ENCODE measurements at regions not wholly inside any gene's neighbourhood (a gene's known extent, or its start where the extent isn't known, plus 50 kb on each side); places are given as distances from the start of the nearest gene placed in this dataset.

DNA sequence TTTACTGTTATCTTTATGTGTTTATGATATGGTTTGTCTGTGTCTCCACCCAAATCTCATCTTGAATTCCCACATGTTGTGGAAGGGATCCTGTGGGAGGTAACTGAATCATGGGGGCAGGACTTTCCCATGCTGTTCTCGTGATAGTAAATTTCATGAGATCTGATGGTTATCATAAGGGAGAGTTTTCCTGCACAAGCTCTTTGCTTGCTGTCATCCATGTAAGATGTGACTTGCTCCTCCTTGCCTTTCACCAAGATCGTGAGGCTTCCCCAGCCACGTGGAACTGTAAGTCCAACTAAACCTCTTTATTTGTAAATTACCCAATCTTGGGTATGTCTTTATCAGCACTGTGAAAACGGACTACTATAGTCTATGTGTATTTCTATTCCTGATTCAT, 539.0 kb downstream of the ARL4A start (continued):
- no peak for TF ChIP-seq ZNF207 (IDR thresholded peaks at IDR 0.05; ENCODE audit: borderline replicate concordance)
- no peak for TF ChIP-seq ZNF622 (IDR thresholded peaks at IDR 0.05)
- no peak for TF ChIP-seq SIN3A (IDR thresholded peaks at IDR 0.05; ENCODE audit: low read depth, low read length)
- no peak for TF ChIP-seq GABPA (IDR thresholded peaks at IDR 0.05; ENCODE audit: low read depth)
- no peak for TF ChIP-seq FOXK2 (IDR thresholded peaks at IDR 0.05)

- Histone ChIP-seq H3K4me1 (ENCODE audit: control insufficient read depth, insufficient read depth, low read length) (no peaks in the 10 kb centered on the region), H3K9ac (ENCODE audit: control insufficient read depth, insufficient read depth, low read length) (no peak overlapping the region), H3K36me3 (ENCODE audit: control insufficient read depth in 2 of 2, insufficient read depth in 2 of 2, low read length in 1 of 2) (no peaks in the 10 kb centered on the region), H3K27me3 (replicated peaks in 1 of 2; ENCODE audit: control insufficient read depth in 2 of 2, insufficient read depth in 2 of 2, low read length in 1 of 2) (no peaks in the 10 kb centered on the region; a peak in 1 of 4 replicates), H3K79me2 (ENCODE audit: control insufficient read depth, insufficient read depth, low read length) (no peaks in the 10 kb centered on the region), H2AFZ (ENCODE audit: control insufficient read depth, low read depth, low read length) (no peak overlapping the region), H3K4me2 (ENCODE audit: control insufficient read depth, insufficient read depth) (no peak overlapping the region), H3K27ac (ENCODE audit: control insufficient read depth, insufficient read depth) (no peak overlapping the region), H3K9me3 (replicated peaks; ENCODE audit: control insufficient read depth, insufficient read depth, low read length) (no peaks in the 10 kb centered on the region), H4K20me1 (ENCODE audit: control insufficient read depth, insufficient read depth) (no peaks in the 10 kb centered on the region), H3K4me3 (no peak overlapping the region)
- 72% methylated on average over 4 of the region's 4 CpGs for WGBS (ENCODE audit: insufficient coverage, insufficient replicate concordance, low lambda C conversion rate, missing lambda C conversion rate)
- ATAC-seq (no peak), DNase-seq (ENCODE audit: low read depth, low spot score) (no peak), FAIRE-seq (no peak)
- ChIA-PET RAD21 (ENCODE audit: unreplicated experiment) (no interaction called here), CTCF (no interaction called here), SMC1A (ENCODE audit: uncharacterized antibody, unreplicated experiment) (no interaction called here), POLR2A (no interaction called here)
- no peak for TF ChIP-seq SREBF2 (IDR thresholded peaks at IDR 0.05; ENCODE audit: low read length)
- TF ChIP-seq RFX5 (IDR thresholded peaks at IDR 0.05; ENCODE audit: low read depth, low read length) = no peak
- no peak for TF ChIP-seq PAX5 (IDR thresholded peaks at IDR 0.05; ENCODE audit: borderline replicate concordance, low read depth, low read length)
- no peak for TF ChIP-seq ZBTB4 (CRISPR knock-in tag; IDR thresholded peaks at IDR 0.05)
- TF ChIP-seq, protein P1, sequence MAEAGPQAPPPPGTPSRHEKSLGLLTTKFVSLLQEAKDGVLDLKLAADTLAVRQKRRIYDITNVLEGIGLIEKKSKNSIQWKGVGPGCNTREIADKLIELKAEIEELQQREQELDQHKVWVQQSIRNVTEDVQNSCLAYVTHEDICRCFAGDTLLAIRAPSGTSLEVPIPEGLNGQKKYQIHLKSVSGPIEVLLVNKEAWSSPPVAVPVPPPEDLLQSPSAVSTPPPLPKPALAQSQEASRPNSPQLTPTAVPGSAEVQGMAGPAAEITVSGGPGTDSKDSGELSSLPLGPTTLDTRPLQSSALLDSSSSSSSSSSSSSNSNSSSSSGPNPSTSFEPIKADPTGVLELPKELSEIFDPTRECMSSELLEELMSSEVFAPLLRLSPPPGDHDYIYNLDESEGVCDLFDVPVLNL (IDR thresholded peaks at IDR 0.05; ENCODE audit: low read depth, low read length) = no peak
- no peak for TF ChIP-seq PML (IDR thresholded peaks at IDR 0.05; ENCODE audit: low read length)
- no peak for TF ChIP-seq SMC3 (IDR thresholded peaks at IDR 0.05; ENCODE audit: borderline replicate concordance, low read length)
- no peak for TF ChIP-seq PRDM15 (CRISPR knock-in tag; IDR thresholded peaks at IDR 0.05)
- no peak for TF ChIP-seq ELK1 (IDR thresholded peaks at IDR 0.05; ENCODE audit: low read depth, low read length)
- no peak for TF ChIP-seq CBX3 (IDR thresholded peaks at IDR 0.05; ENCODE audit: borderline replicate concordance, low read depth)
- TF ChIP-seq CHD1 (IDR thresholded peaks at IDR 0.05; ENCODE audit: low read depth, low read length) = no peak
- intact Hi-C loops (cut with micrococcal nuclease; ENCODE audit: unreplicated experiment) (no loop called here), in situ Hi-C loops (cut with MboI) (no loop called here)
- BruUV-seq (replicated peaks) = no TSS peak
These were observed 543.8 kb downstream of the ARL4A start for GRCh38 chr7:13231216-13231615.

Data from GM12878 (cell line).